OCI-LY3 (cell line): ENCODE measurements at regions not wholly inside any gene's neighbourhood (a gene's known extent, or its start where the extent isn't known, plus 50 kb on each side); places are given as distances from the start of the nearest gene placed in this dataset.

ENCODE experiments used
- H2AFZ ChIP-seq: fragments of 200-600, 300-600 bp; shearing (Covaris generic); 2 replicates; pipeline ENCODE4 v1.6.0; 2014; ENCODE audit warnings: antibody characterized with exemption, low read depth, low read length
- H3K27ac ChIP-seq: fragments of 200-600, 300-600 bp; sonication (generic); 2 replicates; pipeline ENCODE4 v1.5.1; 2014; ENCODE audit warnings: mild to moderate bottlenecking, low read length, moderate library complexity, mixed read lengths
- H3K27me3 ChIP-seq: fragments of 200-600, 300-600 bp; sonication (generic); 2 replicates; pipeline ENCODE4 v1.6.1; 2014; ENCODE audit warnings: low read depth, low read length, mixed read lengths
- H3K36me3 ChIP-seq: fragments of 200-600, 300-600 bp; sonication (generic); replicated peaks from 2 replicates; pipeline ENCODE3; 2014; ENCODE audit warnings: low read depth, low read length, mixed read lengths
- H3K4me1 ChIP-seq: fragments of 300-600, 200-600 bp; sonication (generic); 2 replicates; pipeline ENCODE4 v1.6.1; 2014; ENCODE audit warnings: low read length, mixed read lengths
- H3K4me2 ChIP-seq: fragments of 200-600, 300-600 bp; sonication (generic); 2 replicates; pipeline ENCODE4 v1.6.1; 2014; ENCODE audit warnings: low read length, mixed read lengths
- H3K4me3 ChIP-seq: fragments of 300-600, 200-600 bp; sonication (generic); 2 replicates; pipeline ENCODE4 v1.5.1; 2014; ENCODE audit warnings: antibody characterized with exemption, mild to moderate bottlenecking, low read length, moderate library complexity
- H3K79me2 ChIP-seq: fragments of 300-600, 200-600 bp; shearing (Covaris generic); 2 replicates; pipeline ENCODE4 v1.6.1; 2014; ENCODE audit warnings: mild to moderate bottlenecking, low read length, mixed read lengths
- H3K9ac ChIP-seq: fragments of 300-600, 200-600 bp; shearing (Covaris generic); 2 replicates; pipeline ENCODE4 v1.6.0; 2014; ENCODE audit warnings: mild to moderate bottlenecking, low read length, moderate library complexity
- H3K9me3 ChIP-seq: fragments of 200-600, 300-600 bp; shearing (Covaris generic); 2 replicates; pipeline ENCODE4 v1.6.1; 2014; ENCODE audit warnings: low read length, mixed read lengths; ENCODE audit not compliant: insufficient read depth
- H4K20me1 ChIP-seq: fragments of 200-600, 300-600 bp; sonication (generic); 2 replicates; pipeline ENCODE4 v1.6.1; 2016; ENCODE audit warnings: low read length, mixed read lengths; ENCODE audit not compliant: insufficient read depth
- CTCF ChIP-seq: fragments of 200-600, 300-600 bp; sonication (generic); IDR thresholded peaks from 2 replicates; pipeline ENCODE4 v1.5.1; 2014; ENCODE audit warnings: antibody characterized with exemption, low read length, low read depth
- EZH2phosphoT487 ChIP-seq: fragments of 200-600 bp; shearing (Covaris generic); IDR thresholded peaks from 2 replicates; pipeline ENCODE4 v1.6.1; 2018; ENCODE audit warnings: antibody characterized with exemption, mixed run types, low read depth

GRCh38 chr16:63037761-63038396 is 1001.6 kb upstream of the CDH8 start:
- Histone ChIP-seq H3K9ac (no peak overlapping the region), H3K4me2 (no peak overlapping the region), H3K4me1 (no peaks in the 10 kb centered on the region), H3K9me3 (no peaks in the 10 kb centered on the region), H3K4me3 (no peak overlapping the region), H3K36me3 (no peaks in the 10 kb centered on the region), H3K27me3 (no peaks in the 10 kb centered on the region), H2AFZ (no peak overlapping the region), H3K79me2 (no peaks in the 10 kb centered on the region), H3K27ac (no peak overlapping the region), H4K20me1 (no peaks in the 10 kb centered on the region)
- TF ChIP-seq EZH2phosphoT487 (no peak), CTCF (no peak)

GRCh38 chr16:63018581-63019223 is 982.5 kb upstream of the CDH8 start:
- Histone ChIP-seq H4K20me1 (no peaks in the 10 kb centered on the region), H3K36me3 (no peaks in the 10 kb centered on the region), H3K4me1 (no peaks in the 10 kb centered on the region), H2AFZ (no peak overlapping the region), H3K79me2 (no peaks in the 10 kb centered on the region), H3K4me2 (no peak overlapping the region), H3K27me3 (no peaks in the 10 kb centered on the region), H3K9me3 (no peaks in the 10 kb centered on the region), H3K4me3 (no peak overlapping the region), H3K27ac (no peak overlapping the region), H3K9ac (no peak overlapping the region)
- TF ChIP-seq CTCF (no peak), EZH2phosphoT487 (no peak)

- Histone ChIP-seq H4K20me1 (no peaks in the 10 kb centered on the region), H3K4me3 (no peak overlapping the region), H2AFZ (no peak overlapping the region), H3K27me3 (no peaks in the 10 kb centered on the region), H3K27ac (no peak overlapping the region), H3K79me2 (no peaks in the 10 kb centered on the region), H3K9ac (no peak overlapping the region), H3K9me3 (no peaks in the 10 kb centered on the region), H3K4me1 (no peaks in the 10 kb centered on the region), H3K4me2 (no peak overlapping the region), H3K36me3 (no peaks in the 10 kb centered on the region)
- TF ChIP-seq CTCF (no peak), EZH2phosphoT487 (no peak)
Measured at GRCh38 chr16:63008688-63009087, 972.5 kb upstream of the CDH8 start.

- H3K27me3 ChIP-seq: no peaks in the 10 kb centered on the region
- no peak overlapping the region for H3K27ac ChIP-seq
- H3K4me2 ChIP-seq: no peak overlapping the region
- no peaks in the 10 kb centered on the region for H3K9me3 ChIP-seq
- H3K9ac ChIP-seq: no peak overlapping the region
- no peak overlapping the region for H2AFZ ChIP-seq
- no peak overlapping the region for H3K4me3 ChIP-seq
- H3K4me1 ChIP-seq: no peaks in the 10 kb centered on the region
- no peaks in the 10 kb centered on the region for H3K36me3 ChIP-seq
- H3K79me2 ChIP-seq: no peaks in the 10 kb centered on the region
- no peaks in the 10 kb centered on the region for H4K20me1 ChIP-seq
- TF ChIP-seq CTCF (no peak), EZH2phosphoT487 (no peak)
Measured at GRCh38 chr16:63005356-63005755, 969.1 kb upstream of the CDH8 start.
